C4-2B (cell line): ENCODE measurements at regions not wholly inside any gene's neighbourhood (a gene's known extent, or its start where the extent isn't known, plus 50 kb on each side); places are given as distances from the start of the nearest gene placed in this dataset.

Source experiments
- H3K27ac ChIP-seq: fragments of 450-650 bp; 2 replicates; pipeline ENCODE4 v1.5.1; 2017
- ZFX ChIP-seq: fragments of 450-650 bp; IDR thresholded peaks from 2 replicates; pipeline ENCODE4 v1.6.1; 2017
- TF ChIP-seq, protein P1 (sequence below): fragments of 450-650 bp; conservative IDR thresholded peaks from 2 replicates; pipeline ENCODE4 v1.5.1; 2017; ENCODE audit warnings: mild to moderate bottlenecking

DNA sequence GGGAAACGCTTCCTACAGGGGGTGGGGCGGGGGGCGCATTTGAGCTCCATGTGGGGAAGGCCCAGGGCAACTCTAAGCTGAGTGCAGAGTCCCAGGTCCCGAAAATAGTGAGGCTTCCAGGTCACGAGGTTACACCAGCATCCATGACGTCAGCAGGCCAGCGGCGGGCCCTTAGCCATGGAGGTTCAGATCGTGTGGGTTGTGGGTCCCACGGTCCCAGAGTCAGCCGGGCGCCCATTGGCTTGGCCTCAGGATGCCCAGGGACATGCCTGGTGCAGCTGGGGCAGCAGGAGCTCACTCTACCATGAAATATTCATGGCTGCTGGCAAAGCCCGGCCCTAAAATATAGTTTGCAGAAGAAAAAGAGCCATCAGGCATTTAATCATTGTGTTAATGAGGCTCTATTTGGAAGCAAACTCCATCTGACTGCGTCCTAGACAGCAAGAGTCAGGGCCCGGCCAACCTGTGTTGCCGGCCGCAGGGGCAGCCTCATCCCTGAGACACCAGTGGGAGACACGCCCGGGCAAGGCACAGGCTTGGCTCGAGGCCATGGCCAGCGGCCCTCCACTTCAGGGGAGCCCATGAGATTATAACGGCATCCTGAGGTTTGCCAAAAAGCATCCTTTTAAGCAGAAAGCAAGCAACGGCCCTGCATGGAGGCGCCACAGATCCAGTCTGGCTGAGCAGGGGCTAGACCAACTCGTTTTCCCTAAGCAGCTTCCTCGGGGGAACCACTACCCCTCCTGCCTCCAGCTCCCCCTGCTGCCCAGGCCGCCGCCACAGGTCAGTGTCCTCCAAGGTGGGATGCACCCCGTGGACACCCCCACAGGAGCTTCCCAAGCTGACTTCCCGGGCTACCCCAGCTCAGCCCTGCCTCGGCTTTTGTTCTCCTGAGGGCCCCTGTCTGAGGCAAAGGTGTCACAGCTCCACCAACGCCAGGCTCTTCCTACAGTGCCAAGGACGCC, 108.9 kb upstream of the PPP1R26 start:
- H3K27ac ChIP-seq, result no peak overlapping the region
- TF ChIP-seq, protein P1, sequence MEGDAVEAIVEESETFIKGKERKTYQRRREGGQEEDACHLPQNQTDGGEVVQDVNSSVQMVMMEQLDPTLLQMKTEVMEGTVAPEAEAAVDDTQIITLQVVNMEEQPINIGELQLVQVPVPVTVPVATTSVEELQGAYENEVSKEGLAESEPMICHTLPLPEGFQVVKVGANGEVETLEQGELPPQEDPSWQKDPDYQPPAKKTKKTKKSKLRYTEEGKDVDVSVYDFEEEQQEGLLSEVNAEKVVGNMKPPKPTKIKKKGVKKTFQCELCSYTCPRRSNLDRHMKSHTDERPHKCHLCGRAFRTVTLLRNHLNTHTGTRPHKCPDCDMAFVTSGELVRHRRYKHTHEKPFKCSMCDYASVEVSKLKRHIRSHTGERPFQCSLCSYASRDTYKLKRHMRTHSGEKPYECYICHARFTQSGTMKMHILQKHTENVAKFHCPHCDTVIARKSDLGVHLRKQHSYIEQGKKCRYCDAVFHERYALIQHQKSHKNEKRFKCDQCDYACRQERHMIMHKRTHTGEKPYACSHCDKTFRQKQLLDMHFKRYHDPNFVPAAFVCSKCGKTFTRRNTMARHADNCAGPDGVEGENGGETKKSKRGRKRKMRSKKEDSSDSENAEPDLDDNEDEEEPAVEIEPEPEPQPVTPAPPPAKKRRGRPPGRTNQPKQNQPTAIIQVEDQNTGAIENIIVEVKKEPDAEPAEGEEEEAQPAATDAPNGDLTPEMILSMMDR, result no peak
- TF ChIP-seq ZFX, result no peak

DNA sequence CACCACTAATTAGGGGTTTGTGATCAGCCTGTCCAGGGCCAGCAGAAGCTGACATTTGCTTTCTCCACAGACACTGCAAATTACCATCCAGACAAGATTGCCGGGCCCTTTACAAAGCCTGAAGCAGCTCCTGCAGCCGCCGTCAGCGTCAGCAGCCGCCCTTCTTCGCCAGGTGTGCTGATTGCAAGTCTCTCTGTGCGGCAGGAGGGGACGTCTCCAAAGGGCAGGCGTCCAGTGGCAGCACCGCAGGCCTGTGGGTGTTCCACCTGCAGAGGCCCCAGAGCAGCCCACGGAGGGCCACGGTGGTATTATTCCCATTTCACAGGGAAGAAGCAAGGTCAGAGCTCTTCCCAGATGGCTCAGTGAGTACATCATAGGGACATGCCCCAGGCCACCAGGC, 108.0 kb upstream of the PPP1R26 start:
- TF ChIP-seq ZFX, result no peak
- TF ChIP-seq, protein P1, result no peak
- H3K27ac ChIP-seq, result no peak overlapping the region

DNA sequence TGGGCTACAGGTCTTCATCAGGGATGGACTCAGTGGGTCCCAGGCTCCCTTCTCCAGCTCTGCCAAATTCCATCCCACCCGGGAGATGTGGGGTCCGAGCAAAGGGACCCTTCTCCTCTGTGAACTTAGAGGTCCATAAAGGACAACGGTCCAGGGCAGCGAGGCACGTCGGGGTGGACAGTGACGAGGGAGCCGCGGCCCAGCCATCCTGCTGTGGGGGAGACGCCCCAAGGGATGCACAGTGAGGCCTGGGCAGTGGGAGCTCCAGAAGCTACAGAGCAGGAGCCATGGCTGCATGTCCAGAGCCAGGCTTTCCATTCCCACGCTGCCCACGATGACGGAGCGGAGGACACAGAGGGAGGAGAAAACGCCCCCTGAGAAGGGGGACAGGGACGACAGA, 107.5 kb upstream of the PPP1R26 start:
- TF ChIP-seq, protein P1, result no peak
- H3K27ac ChIP-seq, result no peak overlapping the region

DNA sequence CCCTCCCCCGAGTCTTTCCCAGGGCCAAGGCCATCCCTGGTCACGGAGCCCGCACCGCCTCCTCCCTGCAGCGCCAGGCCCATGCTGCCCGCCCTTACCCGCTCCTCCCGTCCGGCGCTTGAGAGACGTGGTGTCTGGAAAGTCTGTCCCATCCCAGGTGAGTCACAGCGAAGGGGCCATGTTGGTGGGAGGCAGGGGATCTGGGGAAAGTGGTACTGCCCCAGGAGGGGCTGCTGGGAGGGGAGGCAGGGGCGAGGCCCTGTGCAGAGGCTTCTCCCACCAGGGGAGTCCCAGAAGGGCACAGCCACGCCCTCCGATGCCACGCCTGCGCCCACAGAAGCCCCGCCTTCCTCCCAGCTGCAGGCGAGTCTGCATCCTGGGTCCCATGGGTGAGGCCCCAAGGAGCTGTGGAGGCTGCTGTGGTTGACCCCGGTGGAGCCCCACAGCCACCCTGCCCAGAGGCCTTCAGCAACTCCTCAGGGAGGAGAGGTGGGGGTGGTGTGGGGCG, 107.0 kb upstream of the PPP1R26 start:
- no peak overlapping the region for H3K27ac ChIP-seq
- TF ChIP-seq ZFX, result no peak
- TF ChIP-seq, protein P1, result no peak

DNA sequence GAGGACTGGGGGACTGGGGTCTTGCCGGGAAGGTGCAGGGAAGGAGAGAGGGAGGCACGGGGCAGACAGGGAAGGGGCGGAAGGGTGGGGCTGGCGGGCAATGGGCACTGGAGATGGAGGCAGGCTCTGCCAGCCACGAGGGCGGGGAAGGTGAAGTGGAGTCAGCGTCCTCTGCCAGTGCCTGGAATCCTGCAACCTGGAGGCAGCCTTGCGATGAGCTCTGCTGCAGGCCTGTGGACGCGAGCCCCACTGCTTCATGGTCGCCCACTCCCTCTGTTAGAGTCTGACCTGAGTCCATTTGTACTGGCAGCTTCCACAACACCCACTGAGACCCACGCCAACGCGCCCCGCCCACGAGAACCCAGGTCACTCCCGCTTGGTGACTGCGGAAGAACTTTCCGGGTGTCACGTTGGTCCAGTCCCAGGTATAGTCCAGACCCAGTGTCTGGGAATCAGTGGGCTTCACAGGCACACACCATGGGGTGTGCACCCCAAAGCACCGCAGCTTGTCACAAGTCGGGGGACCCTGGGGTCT, 106.4 kb upstream of the PPP1R26 start:
- no peak for TF ChIP-seq ZFX
- TF ChIP-seq, protein P1, result no peak
- no peak overlapping the region for H3K27ac ChIP-seq

DNA sequence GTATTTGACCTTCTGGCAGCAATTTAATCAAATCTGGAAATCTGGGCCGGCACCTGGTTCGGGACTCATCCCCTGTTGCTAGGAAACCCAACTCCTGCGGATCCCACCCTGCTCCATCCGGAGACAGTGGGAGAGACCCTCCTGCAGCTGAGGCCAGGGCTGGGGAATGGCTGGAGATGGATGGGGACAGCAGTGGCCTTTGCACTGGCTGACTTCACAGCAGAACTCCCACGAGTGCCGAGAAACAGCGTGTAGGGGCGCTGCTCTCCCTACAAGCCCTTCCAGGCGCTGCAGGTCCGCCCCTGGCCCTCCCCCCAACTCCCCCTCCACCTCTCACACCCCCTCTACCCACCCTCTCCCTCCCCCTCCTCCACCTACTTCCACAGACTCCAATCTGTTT, 105.8 kb upstream of the PPP1R26 start:
- TF ChIP-seq, protein P1, result no peak
- TF ChIP-seq ZFX, result no peak
- no peak overlapping the region for H3K27ac ChIP-seq

DNA sequence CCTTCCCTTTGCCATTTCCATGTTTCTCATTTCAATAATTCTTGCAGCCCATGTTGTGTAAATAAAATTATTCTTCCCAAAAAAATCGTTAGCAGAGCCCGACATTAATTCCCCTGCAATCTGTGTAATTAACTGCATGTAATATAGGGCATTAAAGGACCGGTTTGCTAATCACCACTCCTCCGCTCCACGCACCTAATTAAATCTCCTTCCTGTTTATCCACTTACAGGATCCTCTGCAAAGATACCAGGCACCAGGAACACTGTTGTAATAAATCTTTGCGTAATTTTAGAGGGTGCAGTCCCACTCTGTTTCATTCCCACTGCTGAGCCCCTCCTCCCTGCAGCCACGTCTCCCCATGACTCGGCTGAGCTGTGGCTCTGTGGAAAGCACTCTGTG, 105.0 kb upstream of the PPP1R26 start:
- TF ChIP-seq ZFX, result no peak
- TF ChIP-seq, protein P1, result no peak
- H3K27ac ChIP-seq, result no peak overlapping the region
